ENCODE measurements at regions not wholly inside any gene's neighbourhood (a gene's known extent, or its start where the extent isn't known, plus 50 kb on each side); places are given as distances from the start of the nearest gene placed in this dataset.

GRCh38 chr12:103161582-103162362 is 204.3 kb downstream of the ASCL1 start:
- DNase-seq (ENCODE audit: low read depth), result peak; percentile 6
- no peak overlapping the region for H3K4me3 ChIP-seq (ENCODE audit: low read depth, low read length)
- TF ChIP-seq, protein P1, sequence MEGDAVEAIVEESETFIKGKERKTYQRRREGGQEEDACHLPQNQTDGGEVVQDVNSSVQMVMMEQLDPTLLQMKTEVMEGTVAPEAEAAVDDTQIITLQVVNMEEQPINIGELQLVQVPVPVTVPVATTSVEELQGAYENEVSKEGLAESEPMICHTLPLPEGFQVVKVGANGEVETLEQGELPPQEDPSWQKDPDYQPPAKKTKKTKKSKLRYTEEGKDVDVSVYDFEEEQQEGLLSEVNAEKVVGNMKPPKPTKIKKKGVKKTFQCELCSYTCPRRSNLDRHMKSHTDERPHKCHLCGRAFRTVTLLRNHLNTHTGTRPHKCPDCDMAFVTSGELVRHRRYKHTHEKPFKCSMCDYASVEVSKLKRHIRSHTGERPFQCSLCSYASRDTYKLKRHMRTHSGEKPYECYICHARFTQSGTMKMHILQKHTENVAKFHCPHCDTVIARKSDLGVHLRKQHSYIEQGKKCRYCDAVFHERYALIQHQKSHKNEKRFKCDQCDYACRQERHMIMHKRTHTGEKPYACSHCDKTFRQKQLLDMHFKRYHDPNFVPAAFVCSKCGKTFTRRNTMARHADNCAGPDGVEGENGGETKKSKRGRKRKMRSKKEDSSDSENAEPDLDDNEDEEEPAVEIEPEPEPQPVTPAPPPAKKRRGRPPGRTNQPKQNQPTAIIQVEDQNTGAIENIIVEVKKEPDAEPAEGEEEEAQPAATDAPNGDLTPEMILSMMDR (IDR thresholded peaks at IDR 0.05; ENCODE audit: control insufficient read depth, extremely low read depth, insufficient read depth), result no peak

DNA sequence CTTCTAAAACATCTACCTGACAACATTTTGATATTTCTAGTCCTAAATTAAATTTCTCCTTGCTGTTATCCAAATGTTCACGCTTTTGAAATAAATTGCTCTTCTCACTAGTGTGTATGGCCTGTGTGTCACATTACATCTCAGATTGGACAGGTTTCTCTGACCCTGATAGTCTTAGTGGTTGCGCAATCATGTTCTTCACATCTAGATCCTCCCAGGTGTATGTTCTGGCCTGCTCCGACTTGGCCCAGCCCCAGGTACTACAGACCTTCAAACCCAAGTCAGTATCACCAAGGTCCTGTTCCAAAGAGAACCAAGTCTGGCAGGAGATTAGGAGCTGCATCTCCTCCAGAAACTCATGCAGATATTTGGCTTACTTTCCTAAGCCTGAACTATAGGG is 209.5 kb downstream of the ASCL1 start:
- DNase-seq (ENCODE audit: low read depth), result no peak
- H3K4me3 ChIP-seq (ENCODE audit: low read depth, low read length), result no peak overlapping the region
- TF ChIP-seq, protein P1 (IDR thresholded peaks at IDR 0.05; ENCODE audit: control insufficient read depth, extremely low read depth, insufficient read depth), result no peak

GRCh38 chr12:103172447-103173112 is 215.1 kb downstream of the ASCL1 start:
- TF ChIP-seq, protein P1 (IDR thresholded peaks at IDR 0.05; ENCODE audit: control insufficient read depth, extremely low read depth, insufficient read depth), result no peak
- H3K4me3 ChIP-seq (ENCODE audit: low read depth, low read length), result no peak overlapping the region
- no peak for DNase-seq (ENCODE audit: low read depth)

- TF ChIP-seq, protein P1 (IDR thresholded peaks at IDR 0.05; ENCODE audit: control insufficient read depth, extremely low read depth, insufficient read depth), result no peak
- no peak for DNase-seq (ENCODE audit: low read depth)
Measured at GRCh38 chr12:103175625-103176024, 218.2 kb downstream of the ASCL1 start.

GRCh38 chr12:103177639-103178255 is 220.3 kb downstream of the ASCL1 start:
- TF ChIP-seq, protein P1 (IDR thresholded peaks at IDR 0.05; ENCODE audit: control insufficient read depth, extremely low read depth, insufficient read depth), result no peak
- DNase-seq (ENCODE audit: low read depth), result no peak
- H3K4me3 ChIP-seq (ENCODE audit: low read depth, low read length), result no peak overlapping the region

More at GRCh38 chr12:103175625-103176024, 218.2 kb downstream of the ASCL1 start:
- no peak overlapping the region for H3K4me3 ChIP-seq (ENCODE audit: low read depth, low read length)

- TF ChIP-seq, protein P1 (IDR thresholded peaks at IDR 0.05; ENCODE audit: control insufficient read depth, extremely low read depth, insufficient read depth), result no peak
- no peak for DNase-seq (ENCODE audit: low read depth)
- H3K4me3 ChIP-seq (ENCODE audit: low read depth, low read length), result no peak overlapping the region
Measured at GRCh38 chr12:103178366-103179080, 221.0 kb downstream of the ASCL1 start.
